HG03575 (cell line): ENCODE measurements at regions not wholly inside any gene's neighbourhood (a gene's known extent, or its start where the extent isn't known, plus 50 kb on each side); places are given as distances from the start of the nearest gene placed in this dataset.

Experiments
- ATAC-seq: cut with Tn5 transposase; IDR thresholded peaks from one replicate; pipeline ENCODE4 v1.9.1; 2021; ENCODE audit not compliant: unreplicated experiment, insufficient number of reproducible peaks, low FRiP score; ENCODE audit errors: extremely low read depth

- no peak for ATAC-seq
Measured at GRCh38 chr14:85789506-85789905, 259.6 kb downstream of the FLRT2 start.

- no peak for ATAC-seq
Measured at GRCh38 chr14:85788470-85789233, 258.7 kb downstream of the FLRT2 start.

GRCh38 chr14:85766295-85766694 lies 236.4 kb downstream of the FLRT2 start:
- ATAC-seq, result no peak

- ATAC-seq, result no peak
Measured at GRCh38 chr14:85764822-85765221, 234.9 kb downstream of the FLRT2 start.

- ATAC-seq, result no peak
Measured at GRCh38 chr14:85762526-85762925, 232.6 kb downstream of the FLRT2 start.

GRCh38 chr14:85752175-85752574 lies 222.2 kb downstream of the FLRT2 start:
- no peak for ATAC-seq

- no peak for ATAC-seq
Measured at GRCh38 chr14:85744573-85744972, 214.6 kb downstream of the FLRT2 start.

- no peak for ATAC-seq
Measured at GRCh38 chr14:85732031-85732430, 202.1 kb downstream of the FLRT2 start.

- ATAC-seq, result no peak
Measured at GRCh38 chr14:85731186-85731585, 201.2 kb downstream of the FLRT2 start.

GRCh38 chr14:85728476-85729065 lies 198.6 kb downstream of the FLRT2 start:
- ATAC-seq, result no peak

GRCh38 chr14:85714069-85714468 lies 184.1 kb downstream of the FLRT2 start:
- ATAC-seq, result no peak

- no peak for ATAC-seq
Measured at GRCh38 chr14:85711620-85712019, 181.7 kb downstream of the FLRT2 start.
